HS-5 (cell line): ENCODE measurements at regions not wholly inside any gene's neighbourhood (a gene's known extent, or its start where the extent isn't known, plus 50 kb on each side); places are given as distances from the start of the nearest gene placed in this dataset.
A peak's percentile ranks its signal among the peaks of the same experiment; 100 is the strongest.
"Not testable (repeated sequence)": the region's sequence is repeated elsewhere in the genome, so short reads cannot be mapped to it uniquely, and the experiment has no call there.

Experiments used
- DNase-seq: peaks from one replicate; pipeline ENCODE4 v3.0.0-alpha.2; 2012; ENCODE audit warnings: low read depth

DNA sequence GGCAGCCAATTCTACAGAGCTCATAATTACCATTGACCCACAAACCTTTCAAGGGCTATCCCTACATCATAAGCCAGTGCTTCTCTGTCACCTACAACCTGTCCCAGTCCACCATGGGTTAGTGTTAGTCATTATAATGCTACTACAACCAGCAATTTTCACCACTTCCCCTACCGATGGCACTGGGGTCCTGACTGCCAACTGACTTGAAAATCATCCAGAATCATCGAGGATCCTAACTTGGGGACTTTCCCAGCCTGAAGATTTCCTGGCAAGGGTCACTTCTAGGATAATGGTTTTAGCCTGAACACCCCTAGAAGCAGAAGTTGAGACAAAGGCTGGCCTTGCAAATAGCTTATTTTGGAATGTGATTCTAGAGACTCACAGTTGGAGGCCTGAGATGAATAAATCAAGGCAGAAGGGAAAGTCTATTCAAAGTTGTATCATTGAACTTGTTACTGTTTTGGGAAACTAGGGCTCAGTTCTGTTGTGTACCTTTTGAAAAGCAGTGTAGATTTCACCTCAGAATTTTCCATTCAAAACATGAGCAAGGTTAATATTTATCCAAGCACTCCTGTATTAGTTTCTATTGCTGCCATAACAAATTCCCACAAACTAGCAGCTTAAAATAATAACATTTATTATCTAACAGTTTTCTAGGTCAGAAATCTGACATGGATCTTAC is 633.0 kb downstream of the LRRC70 start:
- no peak for DNase-seq

DNA sequence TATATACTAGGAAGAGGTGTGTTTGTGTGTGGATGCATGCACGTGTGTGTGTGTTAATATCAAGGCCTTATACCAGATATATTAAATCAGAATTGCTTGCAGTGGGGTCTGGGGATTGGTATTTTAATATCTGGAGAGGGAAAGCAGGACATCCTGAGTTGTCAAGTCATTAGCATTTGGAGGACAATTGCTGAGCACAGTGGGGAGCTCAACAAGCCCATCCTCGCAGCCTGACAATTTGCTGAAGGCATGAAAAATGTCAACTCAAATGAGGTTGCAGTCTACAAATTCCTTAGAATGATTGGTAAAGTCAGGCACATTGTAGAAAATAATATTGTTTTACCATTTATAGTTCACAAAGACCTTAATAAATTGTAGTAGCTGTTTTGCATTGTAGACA is 627.4 kb downstream of the LRRC70 start:
- no peak for DNase-seq

DNA sequence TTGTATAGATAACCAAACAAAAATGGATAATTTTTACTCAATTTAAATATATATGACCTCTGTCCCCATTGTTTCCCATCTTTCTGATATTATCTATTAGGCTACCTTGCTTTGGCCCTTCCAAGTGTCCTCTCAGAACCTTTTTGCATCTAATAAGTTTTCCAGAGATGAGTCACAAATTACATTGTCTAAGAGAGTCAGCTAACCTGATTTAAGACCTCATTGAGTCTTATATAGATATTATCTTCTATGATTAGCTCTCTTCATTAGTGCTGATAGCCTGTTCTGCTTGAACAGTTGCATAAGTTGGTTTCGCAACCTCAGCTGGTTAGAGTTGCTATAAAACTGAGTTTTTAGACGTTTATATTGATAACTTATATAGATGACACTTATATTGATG is 623.1 kb downstream of the LRRC70 start:
- DNase-seq: no peak

DNA sequence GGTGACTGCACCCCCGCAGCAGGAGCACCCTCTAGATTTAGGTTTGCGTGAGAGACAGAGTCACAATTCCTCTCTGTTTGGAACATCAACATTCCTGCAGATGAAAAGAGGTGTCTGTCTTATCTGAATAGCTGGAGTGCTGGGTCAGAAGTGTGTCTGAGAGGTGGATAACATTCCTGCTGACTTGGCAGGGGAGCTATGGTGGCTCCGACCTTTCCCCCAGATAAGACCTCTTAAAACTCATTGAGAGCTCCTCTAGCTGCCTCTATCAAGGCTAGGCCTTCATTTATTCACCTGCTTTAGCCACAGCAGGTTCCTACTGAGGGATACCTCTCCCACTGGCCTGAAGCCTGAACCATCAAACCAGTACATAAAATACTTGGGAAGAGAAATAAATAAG is 615.5 kb downstream of the LRRC70 start:
- DNase-seq: no peak

DNA sequence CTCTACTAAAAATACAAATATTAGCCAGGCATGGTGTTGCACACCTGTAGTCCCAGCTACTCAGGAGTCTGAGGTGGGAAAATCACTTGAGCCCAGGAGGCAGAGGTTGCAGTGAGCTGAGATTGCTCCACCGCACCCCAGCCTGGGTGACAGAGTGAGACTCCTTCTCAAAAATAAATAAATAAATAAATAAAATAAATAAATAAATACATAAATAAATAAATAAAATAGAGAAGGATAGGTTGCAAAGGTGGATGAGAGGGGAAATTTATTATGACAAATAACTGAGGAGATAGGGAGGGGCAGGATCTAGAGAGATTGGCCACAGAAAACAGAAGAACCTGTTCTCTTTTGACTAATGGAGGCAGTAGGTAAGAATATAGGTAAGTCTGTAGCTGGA is 601.6 kb downstream of the LRRC70 start:
- not testable (repeated sequence) for DNase-seq

DNA sequence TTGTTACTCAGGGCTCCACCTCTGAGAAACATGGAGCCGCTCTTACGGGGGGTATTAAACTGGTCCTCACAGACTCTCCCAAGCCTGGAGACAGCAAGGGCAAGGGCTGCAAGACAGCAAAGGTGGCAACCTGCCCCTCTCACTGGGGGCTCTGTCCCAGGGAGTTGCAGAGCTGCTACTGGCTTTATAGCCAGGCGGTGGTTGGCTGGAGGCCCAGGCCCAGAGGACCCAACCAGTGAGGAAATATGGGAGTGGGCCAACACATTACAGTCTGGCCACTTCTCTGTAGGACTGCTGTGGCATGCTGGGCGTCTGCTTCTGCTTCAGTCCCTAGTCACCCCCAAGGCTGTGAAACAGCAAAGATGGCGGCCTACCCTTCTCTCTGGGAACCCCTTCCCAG is 597.2 kb downstream of the LRRC70 start:
- DNase-seq: no peak

DNA sequence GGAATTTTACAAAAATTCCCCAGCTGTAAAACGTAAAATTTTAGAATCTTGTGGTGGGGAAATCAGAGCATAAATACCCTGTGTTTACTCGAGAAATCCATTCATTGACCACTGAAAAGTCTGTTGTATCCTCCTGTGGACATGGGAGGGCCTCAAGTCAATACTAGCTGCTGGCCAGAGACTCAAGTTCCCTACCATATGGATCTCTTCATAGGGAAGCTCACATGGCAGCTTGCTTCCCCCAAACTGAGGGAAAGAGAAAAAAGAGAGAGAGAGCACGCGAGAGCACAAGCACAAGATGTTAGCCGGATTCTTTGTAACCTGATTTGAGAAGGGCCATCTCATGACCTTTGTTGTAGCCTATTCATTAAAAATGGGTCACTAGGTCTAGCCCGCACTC is 591.9 kb downstream of the LRRC70 start:
- DNase-seq: no peak

DNA sequence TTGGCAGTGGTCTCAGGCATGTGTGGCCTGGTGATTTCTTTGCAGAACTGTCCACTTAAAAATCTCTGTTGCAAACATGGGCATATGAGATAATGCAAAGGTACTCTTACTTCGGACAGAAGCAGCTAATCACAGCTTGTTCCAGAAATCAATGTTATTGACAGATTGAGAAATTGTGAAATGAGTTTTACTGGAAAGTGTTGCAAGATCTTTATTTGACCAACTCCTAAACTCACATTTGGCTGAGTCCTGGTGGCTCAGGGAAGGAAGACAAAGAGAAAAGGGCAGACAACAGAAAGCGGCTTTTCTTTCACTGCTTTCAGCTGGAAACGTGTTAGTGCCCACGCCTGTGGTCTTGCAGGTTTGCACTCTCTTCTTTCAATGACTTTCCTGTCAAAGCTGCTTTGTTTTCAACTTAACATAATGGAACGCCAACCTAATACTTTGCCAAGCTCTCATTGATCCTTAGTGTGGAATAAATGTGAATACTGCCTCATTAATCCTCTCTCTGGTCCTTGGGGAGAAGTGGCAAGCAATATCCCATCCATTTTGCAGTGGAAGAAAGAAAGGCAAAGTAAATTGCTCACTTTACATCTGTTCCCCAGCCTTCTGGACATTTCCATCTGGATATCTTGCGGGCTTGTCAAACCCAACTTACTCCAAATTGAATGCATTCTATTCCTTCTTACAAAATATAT is 586.4 kb downstream of the LRRC70 start:
- DNase-seq: no peak

DNA sequence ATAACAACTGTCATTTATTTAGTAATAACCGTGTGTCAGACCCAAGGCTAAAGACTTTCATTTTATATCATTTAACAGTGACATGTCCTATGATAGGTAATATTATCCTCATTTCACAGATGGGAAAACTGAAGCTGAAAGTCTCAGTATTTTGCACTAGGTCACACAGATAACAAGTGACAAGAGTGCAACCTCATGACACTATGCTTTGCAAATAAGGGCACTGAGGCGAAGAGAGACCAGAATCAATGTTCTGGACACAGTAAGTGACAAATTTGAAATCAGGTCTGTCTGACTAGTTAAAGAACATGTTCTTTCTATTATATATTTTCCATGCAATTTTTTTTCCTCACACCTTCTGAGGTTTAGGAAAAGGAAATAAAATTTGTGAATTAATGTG is 585.7 kb downstream of the LRRC70 start:
- DNase-seq: no peak

DNA sequence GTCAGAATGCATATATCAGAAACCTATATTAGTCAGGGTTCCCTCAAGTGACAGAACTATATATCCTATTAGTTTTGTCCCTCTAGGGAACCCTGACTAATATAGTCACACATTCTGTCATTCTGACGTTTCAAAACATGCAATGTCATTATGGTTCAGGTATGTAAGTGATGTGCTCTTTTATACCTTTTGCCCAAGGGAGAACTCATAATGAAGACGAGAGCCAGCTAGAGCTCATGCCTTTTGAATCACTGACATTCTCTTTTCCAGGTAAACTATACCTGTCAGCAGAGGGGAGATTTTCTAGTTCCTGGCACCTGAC is 576.7 kb downstream of the LRRC70 start:
- no peak for DNase-seq

DNA sequence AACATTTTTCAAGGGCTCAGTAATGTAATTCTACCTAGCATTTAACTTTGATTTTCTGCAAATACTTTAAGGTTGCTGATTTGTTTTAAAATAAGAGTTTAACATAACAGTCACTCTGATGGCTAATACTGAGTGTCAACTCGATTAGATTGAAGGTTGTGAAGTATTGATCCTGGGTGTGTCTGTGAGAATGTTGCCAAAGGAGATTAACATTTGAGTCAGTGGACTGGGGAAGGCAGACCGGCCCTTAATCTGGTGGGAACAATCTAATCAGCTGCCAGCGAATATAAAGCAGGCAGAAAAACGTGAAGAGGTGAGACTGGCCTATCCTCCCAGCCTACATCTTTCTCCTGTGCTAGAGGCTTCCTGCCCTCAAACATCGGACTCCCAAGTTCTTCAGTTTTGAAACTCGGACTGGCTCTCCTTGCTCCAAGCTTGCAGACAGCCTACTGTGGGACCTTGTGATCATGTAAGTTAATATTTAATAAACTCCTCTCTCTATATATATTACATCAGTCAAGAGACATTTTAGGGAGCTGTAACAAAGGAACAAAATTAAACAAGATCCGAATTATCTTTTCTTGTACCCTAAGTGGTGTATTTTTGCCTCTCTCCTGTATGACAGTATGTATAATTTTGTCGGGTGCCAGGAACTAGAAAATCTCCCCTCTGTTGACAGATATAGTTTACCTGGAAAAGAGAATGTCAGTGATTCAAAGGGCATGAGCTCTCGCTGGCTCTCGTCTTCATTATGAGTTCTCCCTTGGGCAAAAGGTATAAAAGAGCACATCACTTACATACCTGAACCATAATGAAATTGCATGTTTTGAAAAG is 576.1 kb downstream of the LRRC70 start:
- no peak for DNase-seq

DNA sequence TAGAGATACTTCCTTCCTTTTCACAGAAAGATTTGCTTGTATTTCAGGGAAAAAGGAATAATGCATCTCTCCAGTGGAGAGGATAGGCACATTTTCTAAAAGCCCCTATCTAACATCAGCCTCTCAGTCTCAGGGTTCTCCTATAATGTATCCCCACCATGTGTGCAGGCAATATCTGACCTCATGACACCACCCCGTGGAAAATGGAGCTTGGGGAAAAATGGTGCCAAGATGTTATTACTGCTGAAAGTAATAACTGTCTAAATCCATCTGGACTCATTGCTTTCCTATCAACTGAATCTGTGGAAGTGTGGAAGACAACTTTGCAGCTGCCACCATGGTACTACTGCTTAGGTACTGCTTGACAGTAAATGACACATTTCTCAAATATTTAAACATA is 574.3 kb downstream of the LRRC70 start:
- no peak for DNase-seq

DNA sequence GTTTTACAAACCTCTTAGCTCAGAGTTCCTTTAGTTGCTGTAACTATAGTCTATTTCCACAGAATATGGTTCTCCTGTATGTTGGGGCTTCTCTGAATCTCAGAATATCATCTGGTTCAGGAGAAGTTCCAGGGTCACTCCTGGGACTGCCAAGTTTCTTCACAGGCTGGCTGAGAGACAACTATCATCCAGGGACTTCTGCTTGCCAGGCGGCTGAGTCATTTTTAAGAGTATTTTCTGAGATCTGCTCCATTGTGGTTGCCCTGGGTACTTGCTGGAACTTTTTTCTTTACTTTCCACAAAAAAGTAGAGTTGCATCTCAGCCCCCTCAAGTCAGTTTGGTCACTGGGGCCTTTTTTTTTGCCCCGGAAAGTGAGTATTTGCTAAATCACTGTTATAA is 566.5 kb downstream of the LRRC70 start:
- DNase-seq: no peak

DNA sequence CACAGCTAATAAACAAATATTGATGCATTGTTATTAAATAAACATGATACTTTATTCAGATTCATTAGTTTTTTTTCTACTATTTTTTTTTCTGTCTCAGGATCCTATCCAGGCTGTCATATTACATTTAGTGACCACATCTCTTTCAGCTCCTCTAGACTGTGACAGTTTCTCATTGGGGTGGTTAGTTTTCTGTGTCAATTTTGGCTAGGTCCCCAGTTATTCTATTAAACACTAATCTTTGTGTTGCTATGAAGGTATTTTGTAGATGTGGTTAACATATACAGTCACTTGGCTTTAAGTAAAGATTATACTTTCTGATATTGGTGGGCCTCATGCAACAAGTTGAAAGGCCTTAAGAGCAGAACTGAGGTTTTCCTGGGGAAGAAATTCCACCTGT is 563.0 kb downstream of the LRRC70 start:
- no peak for DNase-seq

DNA sequence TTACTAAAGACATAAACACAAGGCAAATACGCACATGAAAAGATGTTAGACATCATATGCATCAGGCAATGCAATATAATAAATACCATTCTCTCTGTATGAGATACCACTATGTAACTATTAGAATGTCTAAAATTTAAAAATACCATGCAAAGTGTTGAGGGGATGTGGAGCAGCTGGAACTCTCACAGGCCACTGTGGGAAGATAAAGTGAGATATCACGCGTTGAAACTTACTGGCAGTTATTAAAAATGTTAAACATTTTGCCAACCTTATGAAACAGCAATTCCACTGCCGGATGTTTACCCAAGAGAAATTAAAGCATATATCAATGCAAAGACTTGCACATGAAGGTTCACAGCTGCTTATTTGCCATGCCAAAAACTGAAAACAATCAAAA is 556.7 kb downstream of the LRRC70 start:
- DNase-seq: no peak

DNA sequence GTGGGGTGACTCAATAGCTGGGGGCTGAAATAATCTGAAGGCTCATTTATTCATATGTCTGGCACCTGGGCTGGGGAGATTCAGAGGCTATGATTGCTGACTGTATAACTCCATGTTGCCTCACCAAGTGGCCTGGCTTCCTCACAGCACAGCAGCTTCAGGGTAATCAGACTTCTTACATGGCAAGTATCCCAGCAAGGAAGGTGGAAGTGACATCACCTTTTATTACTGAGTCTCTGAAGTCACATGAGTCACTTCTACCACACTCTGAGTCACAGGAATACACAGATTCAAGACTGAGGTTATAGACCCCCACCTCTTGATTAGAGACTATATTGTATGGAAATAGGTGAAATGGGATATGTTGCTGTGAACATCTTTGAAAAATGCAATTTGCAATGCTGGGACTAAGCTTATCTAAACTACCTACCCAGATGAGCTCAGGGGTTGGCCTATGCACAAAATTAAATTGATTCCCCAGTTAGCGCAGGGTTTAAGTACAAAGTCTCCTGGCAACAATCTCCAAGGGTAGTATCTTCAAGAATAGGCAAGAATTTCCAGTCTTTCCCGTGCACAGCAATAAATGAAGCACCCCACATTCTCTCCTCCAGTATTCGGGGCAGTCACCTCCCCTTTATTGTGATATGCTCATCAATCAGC is 553.1 kb downstream of the LRRC70 start:
- peak; percentile 82 for DNase-seq

DNA sequence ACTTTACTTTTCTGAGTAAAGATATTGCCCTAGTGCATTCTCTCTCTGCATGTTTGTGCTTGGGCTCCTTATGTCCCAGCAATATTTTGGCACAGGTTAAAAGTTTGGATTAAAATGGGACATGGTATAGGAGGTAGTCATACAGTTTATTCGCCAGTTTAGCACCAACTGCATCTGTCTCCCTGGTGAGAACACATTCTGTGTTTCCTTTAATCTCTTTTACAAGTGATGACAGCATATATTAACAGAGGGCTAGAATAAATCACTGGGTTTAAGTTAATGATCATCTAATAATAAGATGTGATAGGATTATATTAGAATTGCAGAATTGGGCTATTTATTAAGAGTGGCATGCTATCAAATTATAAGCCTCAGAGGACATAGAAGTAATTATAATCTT is 550.1 kb downstream of the LRRC70 start:
- no peak for DNase-seq

DNA sequence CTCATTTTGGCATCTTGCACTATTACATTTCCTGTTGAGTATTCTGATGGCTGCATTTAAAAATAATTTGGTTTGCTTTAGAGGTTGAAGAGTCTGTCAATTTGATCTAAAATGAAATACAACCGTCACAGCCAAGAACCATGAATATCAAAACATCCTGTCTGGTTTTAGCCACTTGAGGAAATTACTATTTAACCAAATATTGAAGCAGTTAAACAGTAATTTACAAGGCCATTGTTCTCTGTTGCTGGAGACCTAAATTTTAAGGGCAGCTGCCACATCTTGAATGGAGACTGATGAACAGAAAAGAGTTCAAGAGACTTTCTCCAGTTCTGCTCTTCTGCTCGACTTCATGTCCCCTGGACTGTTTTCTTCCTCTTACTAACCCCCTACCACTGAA is 549.4 kb downstream of the LRRC70 start:
- DNase-seq: no peak

DNA sequence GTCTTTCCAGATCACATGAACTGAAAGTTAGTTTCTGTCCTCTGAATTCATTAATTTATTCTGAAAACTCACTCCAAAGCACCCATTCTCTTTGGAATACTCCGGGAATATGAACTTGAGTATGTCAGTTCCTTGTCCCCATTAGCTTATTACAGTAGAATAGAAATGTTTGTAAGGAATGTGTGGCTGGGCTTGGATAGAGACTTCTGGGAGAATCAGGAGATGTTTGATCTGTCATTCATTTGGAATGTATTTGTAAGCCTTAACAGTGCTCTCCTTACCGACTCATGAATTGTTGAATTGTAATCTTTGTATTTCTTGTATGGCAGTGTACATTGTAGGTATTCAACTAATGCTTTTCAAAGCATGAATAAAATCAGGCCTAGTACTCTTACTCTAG is 548.4 kb downstream of the LRRC70 start:
- peak; percentile 54 for DNase-seq

DNA sequence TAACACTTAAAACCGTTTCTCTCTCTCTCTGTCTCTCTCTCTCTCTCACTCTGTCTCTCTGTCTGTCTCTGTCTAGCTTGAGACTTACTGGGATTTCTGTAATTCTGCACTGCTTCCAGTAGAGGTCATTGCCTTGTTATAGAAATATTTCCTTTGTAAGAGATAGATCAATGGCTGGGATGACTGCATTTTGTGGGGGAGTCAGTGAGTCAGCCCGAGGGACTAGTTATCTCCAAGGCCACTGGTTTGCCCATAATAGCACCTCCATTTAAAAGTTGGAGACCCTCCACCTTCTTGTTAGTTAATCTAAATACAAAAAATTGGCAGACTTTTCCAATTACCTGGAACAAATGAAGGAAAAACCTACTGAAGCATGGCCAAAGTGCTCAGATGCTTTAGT is 547.2 kb downstream of the LRRC70 start:
- peak; percentile 51 for DNase-seq

DNA sequence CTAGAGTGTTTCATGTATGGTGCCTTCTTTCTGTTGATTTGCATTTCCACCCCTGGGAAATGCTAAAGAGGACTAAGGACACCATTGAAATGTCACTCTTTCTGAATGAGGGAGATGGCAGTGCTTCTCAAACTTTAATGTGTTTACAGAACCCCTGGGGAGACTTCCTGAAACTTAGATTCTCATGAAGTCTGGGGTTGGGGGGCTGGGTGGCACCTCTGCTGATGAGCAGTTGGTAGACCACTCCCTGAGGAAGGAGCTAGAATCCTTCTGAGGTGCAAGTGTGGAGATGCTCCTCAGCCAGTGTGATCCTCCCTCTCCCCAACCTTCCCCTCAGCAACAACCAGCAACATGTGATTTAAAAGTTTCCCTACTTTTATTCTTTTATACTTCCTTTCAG is 546.8 kb downstream of the LRRC70 start:
- no peak for DNase-seq

DNA sequence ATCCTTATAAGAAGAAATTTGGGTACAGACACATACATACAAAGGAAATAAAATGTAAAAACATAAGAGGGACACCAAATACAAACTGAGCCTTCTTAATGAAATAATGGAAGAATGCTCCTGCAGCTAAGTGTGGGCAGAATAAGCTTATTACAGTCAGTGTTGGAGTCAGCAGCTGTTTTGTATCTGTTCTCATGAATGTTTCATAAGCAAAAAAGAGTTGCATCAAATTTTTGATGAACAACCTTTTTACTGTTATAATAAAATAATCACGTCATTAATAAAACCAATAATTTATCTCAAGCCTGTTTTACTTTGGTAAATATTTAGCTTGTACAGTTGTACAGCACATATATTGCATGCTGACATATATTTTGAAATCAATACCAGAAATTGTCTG is 545.6 kb downstream of the LRRC70 start:
- DNase-seq: no peak

DNA sequence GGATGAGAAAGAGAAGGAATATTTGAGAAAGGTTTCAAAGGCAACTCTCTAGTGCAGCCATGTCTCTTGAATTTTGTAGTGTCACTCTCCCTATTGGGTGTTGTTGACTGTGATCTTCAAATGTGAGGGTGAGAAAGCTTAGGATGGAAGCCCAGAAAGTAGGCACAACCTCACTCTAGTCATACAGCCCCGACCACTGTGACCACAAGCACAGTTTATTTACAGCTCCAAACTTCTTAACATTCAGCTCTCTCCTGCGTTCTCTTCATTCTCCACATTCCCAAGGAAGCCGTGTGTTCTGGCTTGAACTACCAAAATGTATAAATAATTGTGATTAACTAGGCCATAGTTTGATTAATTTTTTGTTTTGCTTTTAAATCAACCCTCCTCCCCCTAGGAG is 542.9 kb downstream of the LRRC70 start:
- no peak for DNase-seq
